DOHH2 (cell line): ENCODE measurements at regions not wholly inside any gene's neighbourhood (a gene's known extent, or its start where the extent isn't known, plus 50 kb on each side); places are given as distances from the start of the nearest gene placed in this dataset.

Experiments used
- CTCF ChIP-seq: fragments of 200-600 bp; sonication (generic); IDR thresholded peaks from one replicate; pipeline ENCODE4 v1.5.1; 2014; ENCODE audit warnings: antibody characterized with exemption, mild to moderate bottlenecking, low read depth, low read length; ENCODE audit not compliant: poor library complexity, severe bottlenecking
- EZH2phosphoT487 ChIP-seq: fragments of 200-600 bp; sonication (generic); IDR thresholded peaks from 2 replicates; pipeline ENCODE4 v1.6.1; 2017; ENCODE audit warnings: borderline replicate concordance, mild to moderate bottlenecking, antibody characterized with exemption, low read length, moderate library complexity, mixed read lengths

- TF ChIP-seq CTCF (no peak), EZH2phosphoT487 (no peak)
Measured at GRCh38 chr5:88955403-88955802, 72.4 kb upstream of the MEF2C start.
